GM10248 (cell line): ENCODE measurements at regions not wholly inside any gene's neighbourhood (a gene's known extent, or its start where the extent isn't known, plus 50 kb on each side); places are given as distances from the start of the nearest gene placed in this dataset.

ENCODE experiments used
- CTCF ChIA-PET: fragments of 300-600 bp; sonication (Branson Sonifier 250); formaldehyde crosslinking; extraction: SDS; loops from one replicate; lab custom pipeline; 2021; ENCODE audit warnings: antibody characterized with exemption; lab: Yijun Ruan, JAX
- POLR2A ChIA-PET: fragments of 350-650 bp; sonication (Branson Sonifier 250); formaldehyde crosslinking; extraction: SDS; loops from one replicate; lab custom pipeline; 2020; ENCODE audit warnings: antibody characterized with exemption; lab: Yijun Ruan, JAX
- DNase-seq: peaks from one replicate; pipeline ENCODE4 v3.0.0; 2012; ENCODE audit errors: extremely low spot score
- CTCF ChIP-seq: IDR thresholded peaks from 2 replicates; pipeline ENCODE4 v1.5.1; 2012; ENCODE audit warnings: mild to moderate bottlenecking, low read depth; ENCODE audit errors: extremely low read depth, missing control alignments, control extremely low read depth

- no peak for DNase-seq
- ChIA-PET POLR2A (no interaction called here), CTCF (no interaction called here)
- TF ChIP-seq CTCF = no peak
Observed at GRCh38 chr22:48867891-48868290, 959.8 kb downstream of the BRD1 start.

GRCh38 chr22:48866906-48867681 lies 960.6 kb downstream of the BRD1 start:
- DNase-seq = no peak
- POLR2A ChIA-PET = no interaction called here
- CTCF ChIA-PET = no interaction called here

GRCh38 chr22:48864748-48865147 lies 962.9 kb downstream of the BRD1 start:
- ChIA-PET POLR2A (no interaction called here), CTCF (interaction anchor here (0.8 kb wide), 1 partner anchor 39 kb away, joined by 3 read pairs; no protein-coding TSS in a partner anchor)
- DNase-seq = no peak
- TF ChIP-seq CTCF = no peak

More at GRCh38 chr22:48866906-48867681, 960.6 kb downstream of the BRD1 start:
- no peak for TF ChIP-seq CTCF

- ChIA-PET POLR2A (no interaction called here), CTCF (no interaction called here)
- DNase-seq = no peak
- no peak for TF ChIP-seq CTCF
Observed at GRCh38 chr22:48863965-48864528, 963.6 kb downstream of the BRD1 start.

- ChIA-PET CTCF (no interaction called here), POLR2A (no interaction called here)
- DNase-seq = no peak
Observed at GRCh38 chr22:48860557-48860956, 967.1 kb downstream of the BRD1 start.

DNA sequence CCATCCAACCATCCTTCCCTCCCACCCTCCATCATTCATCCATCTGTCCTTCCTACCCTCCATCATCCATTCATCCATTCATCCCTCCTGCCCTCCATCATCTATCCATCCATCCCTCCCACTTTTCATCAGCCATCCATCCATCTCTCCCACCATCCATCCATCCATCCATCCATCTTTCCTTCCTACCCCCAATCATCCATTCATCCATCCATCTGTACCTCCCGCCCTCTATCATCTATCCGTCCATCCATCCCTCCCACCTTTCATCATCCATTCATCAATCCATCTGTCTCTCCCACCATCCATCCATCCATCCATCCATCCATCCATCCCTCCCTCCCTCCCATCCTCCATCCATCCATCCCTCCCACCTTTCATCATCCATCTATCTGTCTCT lies 968.8 kb downstream of the BRD1 start:
- no peak for TF ChIP-seq CTCF
- CTCF ChIA-PET = no interaction called here
- POLR2A ChIA-PET = no interaction called here
- DNase-seq = no peak

More at GRCh38 chr22:48860557-48860956, 967.1 kb downstream of the BRD1 start:
- no peak for TF ChIP-seq CTCF
